Gastroesophageal sphincter (tissue), 4 donors: ENCODE measurements at regions not wholly inside any gene's neighbourhood (a gene's known extent, or its start where the extent isn't known, plus 50 kb on each side); places are given as distances from the start of the nearest gene placed in this dataset.

Experiments used
- ATAC-seq: fragments of 150-250 bp; one replicate; pipeline ENCODE4 v1.9.1; 2016; ENCODE audit warnings: mild to moderate bottlenecking, moderate library complexity
- H3K27ac ChIP-seq, 4 donors: fragments of 200-600 bp; sonication (generic) in 3 of 4; 1 replicate in 3 of 4; 2 replicates in 1 of 4; pipeline ENCODE4 v1.5.1; 2016 to 2019
- H3K27me3 ChIP-seq: fragments of 200-600 bp; sonication (generic); one replicate; pipeline ENCODE4 v1.5.1; 2019
- H3K36me3 ChIP-seq, 2 donors: fragments of 200-600 bp; sonication (generic); one replicate each; pipeline ENCODE4 v1.5.1; 2019; ENCODE audit warnings: control low read depth in 1 of 2
- H3K4me1 ChIP-seq, 3 donors: fragments of 200-600 bp; sonication (generic); 1 replicate in 2 of 3; 2 replicates in 1 of 3; pipeline ENCODE4 v1.5.1; 2016 to 2019; ENCODE audit warnings: control low read depth in 2 of 3
- H3K4me3 ChIP-seq, 2 donors: fragments of 200-600 bp; sonication (generic); one replicate each; pipeline ENCODE4 v1.5.1; 2019; ENCODE audit warnings: mild to moderate bottlenecking in 1 of 2, moderate library complexity in 1 of 2
- H3K9me3 ChIP-seq, 3 donors: fragments of 200-600 bp; sonication (generic); one replicate each; pipeline ENCODE4 v1.5.1; 2017 to 2019; ENCODE audit warnings: control low read depth in 2 of 3
- EP300 ChIP-seq: sonication (generic); formaldehyde crosslinking; IDR thresholded peaks from one replicate; pipeline ENCODE4 v1.6.1; 2017; ENCODE audit warnings: antibody characterized with exemption, mild to moderate bottlenecking
- POLR2A ChIP-seq, 2 donors: fragments of 450-650 bp; IDR thresholded peaks; one replicate each; pipeline ENCODE4 v1.6.1; 2017; ENCODE audit warnings: antibody characterized with exemption in 2 of 2, mild to moderate bottlenecking in 2 of 2, moderate library complexity in 1 of 2
- POLR2AphosphoS5 ChIP-seq: sonication (generic); formaldehyde crosslinking; IDR thresholded peaks from one replicate; pipeline ENCODE4 v1.6.1; 2017; ENCODE audit warnings: antibody characterized with exemption
- WGBS, 2 donors: methylation state at CpG; one replicate each; pipeline ENCODE4 v1.1.5; 2018; ENCODE audit warnings: low coverage in 1 of 2; 5-methylcytosine and 5-hydroxymethylcytosine counted together
- TF ChIP-seq, protein P1 (sequence below), 4 experiments: fragments of 200-600 bp in 2 of 4; fragments of 450-650 bp in 2 of 4; sonication (generic) in 1 of 4; IDR thresholded peaks; one replicate each; pipeline ENCODE4 v1.5.1; 2017 to 2019; ENCODE audit warnings: antibody characterized with exemption in 4 of 4, mild to moderate bottlenecking in 2 of 4, moderate library complexity in 2 of 4

DNA sequence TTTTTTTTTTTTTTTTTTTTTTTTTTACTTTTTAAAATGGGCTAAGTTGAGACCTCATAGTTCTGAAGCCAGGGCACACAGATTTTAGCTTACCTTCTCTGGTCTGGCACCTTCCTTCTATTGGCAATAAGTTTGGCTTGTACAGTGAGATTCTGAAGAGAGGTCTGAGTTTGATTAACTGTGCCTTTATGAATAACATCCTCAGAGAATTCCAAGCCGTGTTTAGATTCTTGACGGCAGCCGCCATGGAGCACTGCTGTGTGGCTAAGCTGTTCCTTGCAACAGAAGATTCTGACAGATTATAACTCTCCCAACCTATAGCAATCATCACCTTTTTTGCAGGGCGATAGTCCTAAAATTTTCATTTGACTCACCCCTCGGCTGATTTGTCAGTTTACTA lies 354.9 kb upstream of the FAR2 start:
- no peak overlapping the region for H3K4me3 ChIP-seq
- peaks cover 0 to 12% (median 0%) of the 10 kb centered on the region in 3 donors for H3K4me1 ChIP-seq
- H3K27me3 ChIP-seq, result no peaks in the 10 kb centered on the region
- WGBS, 2 donors, result 18 to 50% methylated on average over 2 to 4 of the region's 5 CpGs
- H3K27ac ChIP-seq, result no peak overlapping the region
- H3K36me3 ChIP-seq, result no peaks in the 10 kb centered on the region
- peaks cover 0 to 5% (median 0%) of the 10 kb centered on the region in 3 donors for H3K9me3 ChIP-seq
- no peak for ATAC-seq
- TF ChIP-seq, protein P1, sequence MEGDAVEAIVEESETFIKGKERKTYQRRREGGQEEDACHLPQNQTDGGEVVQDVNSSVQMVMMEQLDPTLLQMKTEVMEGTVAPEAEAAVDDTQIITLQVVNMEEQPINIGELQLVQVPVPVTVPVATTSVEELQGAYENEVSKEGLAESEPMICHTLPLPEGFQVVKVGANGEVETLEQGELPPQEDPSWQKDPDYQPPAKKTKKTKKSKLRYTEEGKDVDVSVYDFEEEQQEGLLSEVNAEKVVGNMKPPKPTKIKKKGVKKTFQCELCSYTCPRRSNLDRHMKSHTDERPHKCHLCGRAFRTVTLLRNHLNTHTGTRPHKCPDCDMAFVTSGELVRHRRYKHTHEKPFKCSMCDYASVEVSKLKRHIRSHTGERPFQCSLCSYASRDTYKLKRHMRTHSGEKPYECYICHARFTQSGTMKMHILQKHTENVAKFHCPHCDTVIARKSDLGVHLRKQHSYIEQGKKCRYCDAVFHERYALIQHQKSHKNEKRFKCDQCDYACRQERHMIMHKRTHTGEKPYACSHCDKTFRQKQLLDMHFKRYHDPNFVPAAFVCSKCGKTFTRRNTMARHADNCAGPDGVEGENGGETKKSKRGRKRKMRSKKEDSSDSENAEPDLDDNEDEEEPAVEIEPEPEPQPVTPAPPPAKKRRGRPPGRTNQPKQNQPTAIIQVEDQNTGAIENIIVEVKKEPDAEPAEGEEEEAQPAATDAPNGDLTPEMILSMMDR (IDR thresholded peaks at IDR 0.05), result no peak
- TF ChIP-seq EP300 (no peak), POLR2AphosphoS5 (no peak), POLR2A (IDR thresholded peaks at IDR 0.05) (no peak)

DNA sequence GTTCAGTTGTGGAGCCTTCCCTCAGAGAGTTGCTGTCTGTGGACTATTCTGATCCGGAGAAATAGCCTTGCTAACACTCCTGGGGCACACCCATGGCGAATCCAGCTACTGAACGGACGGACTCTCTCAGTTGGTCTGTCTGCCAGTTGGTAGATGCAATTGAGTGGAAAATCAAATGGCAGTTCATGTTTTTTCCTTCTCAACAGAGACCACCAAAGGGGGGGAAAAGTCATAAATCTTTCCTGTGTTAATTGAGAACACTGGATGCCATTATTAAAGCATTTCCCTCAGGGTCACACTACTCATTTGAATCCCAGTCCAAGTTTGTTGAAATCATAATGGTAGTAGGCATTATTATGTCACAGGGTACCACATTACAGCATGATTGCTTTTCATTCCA lies 354.3 kb upstream of the FAR2 start:
- ATAC-seq, result no peak
- 54 to 60% methylated on average over 4 of the region's 4 CpGs for WGBS, 2 donors
- TF ChIP-seq, protein P1 (IDR thresholded peaks at IDR 0.05), result no peak
- no peak for TF ChIP-seq EP300

DNA sequence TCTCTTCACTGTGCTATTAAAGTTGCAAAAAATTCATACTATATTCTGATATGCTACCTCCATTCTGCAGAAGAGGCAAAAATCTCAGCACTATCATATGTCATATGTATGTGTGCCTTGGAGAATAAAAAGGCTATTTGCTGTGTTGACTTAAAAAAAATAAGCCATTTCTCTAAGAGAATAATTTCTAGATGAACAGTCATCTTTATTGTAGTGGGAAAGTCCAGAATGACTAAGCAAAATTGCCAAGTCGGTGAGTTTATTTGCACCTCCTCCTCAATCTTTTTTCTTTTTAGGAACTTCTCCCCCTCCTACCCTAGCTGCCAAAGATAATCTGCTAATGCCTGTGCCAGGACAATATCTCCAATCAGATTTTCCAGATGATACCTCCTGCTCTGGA lies 353.8 kb upstream of the FAR2 start:
- H3K27me3 ChIP-seq, result no peaks in the 10 kb centered on the region
- H3K4me1 ChIP-seq, result peaks cover 0 to 12% (median 0%) of the 10 kb centered on the region in 3 donors
- no peak for ATAC-seq
- no peak overlapping the region for H3K27ac ChIP-seq
- TF ChIP-seq POLR2AphosphoS5 (no peak), POLR2A (IDR thresholded peaks at IDR 0.05) (no peak), EP300 (no peak)
- TF ChIP-seq, protein P1 (IDR thresholded peaks at IDR 0.05), result no peak
- no peak overlapping the region for H3K4me3 ChIP-seq
- H3K36me3 ChIP-seq, result no peaks in the 10 kb centered on the region
- H3K9me3 ChIP-seq, result peaks cover 0 to 5% (median 0%) of the 10 kb centered on the region in 3 donors
- 27 to 33% methylated on average over 1 of the region's 1 CpG for WGBS, 2 donors

More for the DNA sequence above, 354.3 kb upstream of the FAR2 start:
- Histone ChIP-seq H3K9me3 (peaks cover 0 to 5% (median 0%) of the 10 kb centered on the region in 3 donors), H3K27ac (no peak overlapping the region), H3K4me3 (no peak overlapping the region), H3K4me1 (peaks cover 0 to 12% (median 0%) of the 10 kb centered on the region in 3 donors), H3K36me3 (no peaks in the 10 kb centered on the region), H3K27me3 (no peaks in the 10 kb centered on the region)

DNA sequence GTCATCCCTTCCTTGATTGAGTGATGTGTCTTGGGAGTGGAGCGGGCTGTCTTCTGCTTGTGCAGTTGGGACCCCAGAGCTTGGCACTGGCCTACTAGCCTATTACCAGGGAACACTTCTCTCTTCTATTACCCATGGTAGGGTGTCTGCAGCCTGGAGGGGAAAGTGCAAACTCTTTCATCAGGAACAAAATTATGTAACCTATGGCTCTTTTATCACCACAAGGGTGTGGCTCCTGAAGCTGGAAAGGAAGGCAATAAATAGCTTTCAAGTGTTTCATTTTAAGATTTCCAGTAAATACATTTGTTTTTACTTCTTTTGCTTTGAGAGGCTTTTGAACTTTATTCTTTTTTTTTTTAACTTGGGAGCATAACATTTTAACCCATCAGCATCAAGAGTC lies 349.7 kb upstream of the FAR2 start:
- 80% methylated on average over 1 of the region's 1 CpG for whole genome bisulfite sequencing, 2 donors
- H3K36me3 ChIP-seq, result no peaks in the 10 kb centered on the region
- peaks cover 0 to 5% (median 0%) of the 10 kb centered on the region in 3 donors for H3K9me3 ChIP-seq
- no peak overlapping the region for H3K4me3 ChIP-seq
- TF ChIP-seq, protein P1 (IDR thresholded peaks at IDR 0.05), result no peak
- TF ChIP-seq EP300 (no peak), POLR2A (IDR thresholded peaks at IDR 0.05) (no peak), POLR2AphosphoS5 (no peak)
- ATAC-seq, result no peak
- H3K4me1 ChIP-seq, result peaks cover 0 to 3% (median 0%) of the 10 kb centered on the region in 3 donors
- H3K27me3 ChIP-seq, result no peaks in the 10 kb centered on the region
- H3K27ac ChIP-seq, result no peak overlapping the region

DNA sequence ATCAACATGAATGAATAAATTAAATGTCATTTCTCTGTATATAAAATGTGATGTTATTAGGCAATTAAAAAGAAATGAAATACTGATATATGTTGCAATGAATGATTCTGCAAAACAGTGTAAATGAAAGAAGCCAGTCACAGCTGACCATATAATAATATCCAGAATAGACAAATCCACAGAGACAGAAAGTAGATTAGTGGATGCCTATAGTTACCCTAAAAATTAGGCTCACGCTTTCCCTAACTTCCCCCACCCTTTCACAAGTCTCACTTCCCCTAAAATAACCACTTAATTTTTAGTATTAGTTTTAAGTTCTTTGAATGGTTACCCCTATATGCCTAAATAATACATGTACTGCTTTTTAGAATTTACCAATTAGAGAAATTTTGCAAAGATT lies 348.9 kb upstream of the FAR2 start:
- H3K27me3 ChIP-seq, result no peaks in the 10 kb centered on the region
- TF ChIP-seq POLR2AphosphoS5 (no peak), EP300 (no peak), POLR2A (IDR thresholded peaks at IDR 0.05) (no peak)
- TF ChIP-seq, protein P1 (IDR thresholded peaks at IDR 0.05), result no peak
- H3K27ac ChIP-seq, result no peak overlapping the region
- peaks cover 0 to 5% (median 0%) of the 10 kb centered on the region in 3 donors for H3K9me3 ChIP-seq
- no peaks in the 10 kb centered on the region for H3K36me3 ChIP-seq
- no peak overlapping the region for H3K4me3 ChIP-seq
- no peaks in the 10 kb centered on the region for H3K4me1 ChIP-seq
- 86 to 100% methylated on average over 1 of the region's 1 CpG for WGBS, 2 donors
- ATAC-seq, result no peak
